Endothelial cell (in vitro differentiated cells): ENCODE measurements at regions not wholly inside any gene's neighbourhood (a gene's known extent, or its start where the extent isn't known, plus 50 kb on each side); places are given as distances from the start of the nearest gene placed in this dataset.

Experiments
- DNase-seq: peaks from one replicate; pipeline ENCODE4 v3.0.0; 2021; ENCODE audit warnings: low spot score
- H3K27ac Mint-ChIP-seq: one replicate; pipeline ENCODE4 v1.8.0; 2021; ENCODE audit warnings: mixed read lengths, inconsistent platforms; ENCODE audit not compliant: unreplicated experiment
- H3K27me3 Mint-ChIP-seq: one replicate; pipeline ENCODE4 v1.8.0; 2021; ENCODE audit warnings: mild to moderate bottlenecking, moderate library complexity, mixed read lengths, inconsistent platforms; ENCODE audit not compliant: unreplicated experiment
- H3K36me3 Mint-ChIP-seq: one replicate; pipeline ENCODE4 v1.8.0; 2021; ENCODE audit warnings: mild to moderate bottlenecking, low read depth, mixed read lengths, inconsistent platforms; ENCODE audit not compliant: unreplicated experiment
- H3K4me1 Mint-ChIP-seq: one replicate; pipeline ENCODE4 v1.8.0; 2021; ENCODE audit warnings: mild to moderate bottlenecking, mixed read lengths, inconsistent platforms; ENCODE audit not compliant: unreplicated experiment
- H3K4me3 Mint-ChIP-seq: one replicate; pipeline ENCODE4 v1.8.0; 2021; ENCODE audit warnings: mild to moderate bottlenecking, mixed read lengths, inconsistent platforms; ENCODE audit not compliant: unreplicated experiment
- H3K9me3 Mint-ChIP-seq: one replicate; pipeline ENCODE4 v1.8.0; 2021; ENCODE audit warnings: mixed read lengths, inconsistent platforms; ENCODE audit not compliant: unreplicated experiment
- CTCF ChIP-seq: fragments of 200-600 bp; sonication (generic); IDR thresholded peaks from one replicate; pipeline ENCODE4 v1.5.0; 2021; ENCODE audit warnings: antibody characterized with exemption; ENCODE audit not compliant: unreplicated experiment

- H3K9me3 Mint-ChIP-seq: no peaks in the 10 kb centered on the region
- no peak for DNase-seq
- H3K36me3 Mint-ChIP-seq: no peaks in the 10 kb centered on the region
- no peak overlapping the region for H3K27ac Mint-ChIP-seq
- H3K27me3 Mint-ChIP-seq: no peaks in the 10 kb centered on the region
- H3K4me1 Mint-ChIP-seq: no peaks in the 10 kb centered on the region
- no peak for TF ChIP-seq CTCF
- no peak overlapping the region for H3K4me3 Mint-ChIP-seq
Observed at GRCh38 chr2:185174353-185174752, 564.3 kb upstream of the FSIP2 start.

GRCh38 chr2:185179743-185180142, 558.9 kb upstream of the FSIP2 start:
- Mint-ChIP-seq H3K4me3 (no peak overlapping the region), H3K4me1 (no peaks in the 10 kb centered on the region), H3K27ac (no peak overlapping the region), H3K36me3 (no peaks in the 10 kb centered on the region), H3K9me3 (no peaks in the 10 kb centered on the region), H3K27me3 (no peaks in the 10 kb centered on the region)
- no peak for TF ChIP-seq CTCF
- no peak for DNase-seq

- DNase-seq: no peak
- Mint-ChIP-seq H3K4me3 (no peak overlapping the region), H3K27me3 (no peaks in the 10 kb centered on the region), H3K27ac (no peak overlapping the region), H3K36me3 (no peaks in the 10 kb centered on the region), H3K9me3 (no peaks in the 10 kb centered on the region), H3K4me1 (no peaks in the 10 kb centered on the region)
- no peak for TF ChIP-seq CTCF
Observed at GRCh38 chr2:185181901-185182300, 556.7 kb upstream of the FSIP2 start.

GRCh38 chr2:185185044-185185443, 553.6 kb upstream of the FSIP2 start:
- no peak for TF ChIP-seq CTCF
- Mint-ChIP-seq H3K9me3 (no peaks in the 10 kb centered on the region), H3K27ac (no peak overlapping the region), H3K4me3 (no peak overlapping the region), H3K36me3 (no peaks in the 10 kb centered on the region), H3K4me1 (no peaks in the 10 kb centered on the region), H3K27me3 (no peaks in the 10 kb centered on the region)
- no peak for DNase-seq

- no peaks in the 10 kb centered on the region for H3K9me3 Mint-ChIP-seq
- no peaks in the 10 kb centered on the region for H3K4me1 Mint-ChIP-seq
- peaks cover 1% of the 10 kb centered on the region for H3K27me3 Mint-ChIP-seq
- no peak for TF ChIP-seq CTCF
- DNase-seq: no peak
- no peak overlapping the region for H3K4me3 Mint-ChIP-seq
- H3K36me3 Mint-ChIP-seq: no peaks in the 10 kb centered on the region
- no peak overlapping the region for H3K27ac Mint-ChIP-seq
Observed at GRCh38 chr2:185187421-185187820, 551.2 kb upstream of the FSIP2 start.
